ENCODE measurements at regions not wholly inside any gene's neighbourhood (a gene's known extent, or its start where the extent isn't known, plus 50 kb on each side); places are given as distances from the start of the nearest gene placed in this dataset.
"Not testable (repeated sequence)": the region's sequence is repeated elsewhere in the genome, so short reads cannot be mapped to it uniquely, and the experiment has no call there.

DNA sequence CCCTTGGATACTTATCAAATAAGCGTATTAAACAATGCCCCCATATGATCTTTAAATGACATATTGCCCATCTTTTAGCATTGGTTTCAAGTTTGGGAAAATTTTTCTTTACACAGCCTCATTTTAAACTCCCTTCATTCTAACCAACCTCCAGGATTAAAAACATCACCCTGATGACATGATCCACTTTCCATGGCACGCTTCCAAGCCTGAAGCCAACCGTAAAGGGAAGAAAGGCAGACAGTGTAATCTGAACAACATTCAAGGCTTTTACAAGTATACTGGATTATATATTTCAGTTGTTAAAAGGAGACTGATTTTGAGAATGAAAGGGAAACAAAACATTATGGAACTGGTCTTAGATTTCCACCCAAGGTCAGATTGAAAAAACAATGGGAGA lies 1721.9 kb downstream of the OLFM4 start:
- peaks cover 3% of the 10 kb centered on the region for H3K4me1 ChIP-seq (ENCODE audit: control insufficient read depth, insufficient read depth, low read length, poor library complexity, severe bottlenecking)
- 86% methylated on average over 1 of the region's 3 CpGs; no CpG with 5 or more reads in 1 of the 2 experiments for WGBS, 2 experiments (ENCODE audit: insufficient coverage in 2 of 2)

DNA sequence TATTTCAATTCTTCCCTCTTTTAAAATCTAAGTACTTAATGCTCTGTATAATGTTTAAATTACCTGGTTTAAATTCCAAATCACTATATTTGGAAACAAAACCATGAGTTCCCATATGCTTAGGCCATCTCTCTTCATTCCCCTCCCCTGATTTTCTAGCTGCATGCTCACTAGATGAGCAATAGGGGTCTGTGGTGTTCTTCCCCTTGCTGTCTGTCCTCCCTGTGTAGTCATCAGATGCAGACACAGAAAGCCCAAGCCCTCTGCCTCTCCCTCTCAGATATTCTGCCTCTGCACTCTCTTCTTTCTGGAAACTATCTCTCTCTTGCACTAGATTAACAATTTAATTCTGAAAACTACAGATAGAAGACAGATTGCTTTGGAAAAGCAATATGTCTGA lies 1730.2 kb downstream of the OLFM4 start:
- Histone ChIP-seq H3K4me3 (ENCODE audit: extremely low read depth, insufficient read depth, low read length, poor library complexity, severe bottlenecking) (no peak overlapping the region), H3K27ac (ENCODE audit: low read depth, low read length, severe bottlenecking) (no peak overlapping the region), H3K4me1 (ENCODE audit: control insufficient read depth, insufficient read depth, low read length, poor library complexity, severe bottlenecking) (no peaks in the 10 kb centered on the region), H3K36me3 (ENCODE audit: control insufficient read depth, insufficient read depth, low read length) (no peaks in the 10 kb centered on the region), H3K9me3 (ENCODE audit: control insufficient read depth, low read length) (no peaks in the 10 kb centered on the region)

More for the DNA sequence above, 1721.9 kb downstream of the OLFM4 start:
- Histone ChIP-seq H3K36me3 (ENCODE audit: control insufficient read depth, insufficient read depth, low read length) (no peaks in the 10 kb centered on the region), H3K9me3 (ENCODE audit: control insufficient read depth, low read length) (no peaks in the 10 kb centered on the region), H3K27ac (ENCODE audit: low read depth, low read length, severe bottlenecking) (no peak overlapping the region), H3K4me3 (ENCODE audit: extremely low read depth, insufficient read depth, low read length, poor library complexity, severe bottlenecking) (no peak overlapping the region)

- Histone ChIP-seq H3K9me3 (ENCODE audit: control insufficient read depth, low read length) (no peaks in the 10 kb centered on the region), H3K27ac (ENCODE audit: low read depth, low read length, severe bottlenecking) (no peak overlapping the region), H3K36me3 (ENCODE audit: control insufficient read depth, insufficient read depth, low read length) (no peaks in the 10 kb centered on the region), H3K4me3 (ENCODE audit: extremely low read depth, insufficient read depth, low read length, poor library complexity, severe bottlenecking) (no peak overlapping the region), H3K4me1 (ENCODE audit: control insufficient read depth, insufficient read depth, low read length, poor library complexity, severe bottlenecking) (no peaks in the 10 kb centered on the region)
- 82 to 88% methylated on average over 1 of the region's 2 CpGs for WGBS, 2 experiments (ENCODE audit: insufficient coverage in 2 of 2)
Observed at GRCh38 chr13:54768214-54768613, 1739.6 kb downstream of the OLFM4 start.

DNA sequence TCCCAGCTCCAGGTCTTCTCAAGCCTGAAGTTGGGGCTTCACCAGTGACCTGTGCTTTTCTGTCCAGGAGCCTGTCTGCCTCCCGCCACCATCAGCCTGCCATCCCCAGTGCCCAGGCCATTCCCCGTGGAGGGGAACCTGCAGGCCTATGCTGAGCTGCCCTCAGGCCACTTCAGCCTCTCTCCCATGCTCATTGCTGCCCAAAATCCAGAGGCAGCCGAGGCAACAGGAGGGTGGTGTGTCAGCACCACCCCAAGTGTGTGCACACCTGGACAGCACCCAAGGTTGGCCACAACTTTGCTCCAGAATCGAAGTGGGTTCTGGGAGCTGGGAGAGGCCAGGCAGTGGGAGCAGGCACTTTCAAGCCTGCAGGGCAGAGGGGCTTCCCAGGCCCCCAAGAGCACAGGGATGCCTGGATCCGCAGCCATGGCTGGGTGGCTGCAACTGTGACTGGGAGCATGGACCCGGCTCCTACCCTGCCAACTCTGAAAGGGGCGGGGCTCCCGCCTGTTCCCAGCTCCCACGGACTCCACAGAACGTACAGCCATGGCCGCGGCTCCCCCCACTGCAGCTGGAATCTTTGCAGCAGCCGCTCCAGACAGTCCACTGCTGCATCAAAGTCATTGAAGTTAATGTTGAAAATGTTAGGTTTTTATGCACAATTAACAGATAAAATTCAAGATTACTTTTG lies 1747.0 kb downstream of the OLFM4 start:
- Histone ChIP-seq H3K4me3 (ENCODE audit: extremely low read depth, insufficient read depth, low read length, poor library complexity, severe bottlenecking) (no peak overlapping the region), H3K27ac (ENCODE audit: low read depth, low read length, severe bottlenecking) (no peak overlapping the region), H3K36me3 (ENCODE audit: control insufficient read depth, insufficient read depth, low read length) (no peaks in the 10 kb centered on the region), H3K9me3 (ENCODE audit: control insufficient read depth, low read length) (no peaks in the 10 kb centered on the region), H3K4me1 (ENCODE audit: control insufficient read depth, insufficient read depth, low read length, poor library complexity, severe bottlenecking) (no peaks in the 10 kb centered on the region)
- WGBS, 2 experiments (ENCODE audit: insufficient coverage in 2 of 2) = 73 to 93% methylated on average over 5 to 12 of the region's 13 CpGs

DNA sequence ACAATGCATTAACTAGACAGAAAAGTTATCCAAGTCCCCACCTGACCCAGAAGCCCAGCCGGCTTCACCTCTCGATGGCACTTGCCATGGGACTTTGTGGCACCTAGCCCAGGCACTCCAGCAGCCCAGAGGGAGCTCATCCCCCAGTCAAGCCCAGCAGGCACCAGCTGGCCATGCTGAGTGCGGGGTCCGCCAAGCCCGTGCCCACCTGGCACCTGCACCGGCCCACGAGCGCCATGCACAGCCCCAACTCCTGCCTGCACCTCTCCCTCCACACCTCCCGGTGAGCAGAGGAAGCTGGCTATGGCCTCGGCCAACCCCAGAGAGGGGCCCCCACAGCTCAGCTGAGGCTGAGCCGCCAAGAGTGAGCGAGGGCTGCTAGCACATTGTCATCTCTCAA lies 1759.1 kb downstream of the OLFM4 start:
- 67% methylated on average over 3 of the region's 12 CpGs; no CpG with 5 or more reads in 1 of the 2 experiments for WGBS, 2 experiments (ENCODE audit: insufficient coverage in 2 of 2)
- Histone ChIP-seq H3K4me3 (ENCODE audit: extremely low read depth, insufficient read depth, low read length, poor library complexity, severe bottlenecking) (no peak overlapping the region), H3K27ac (ENCODE audit: low read depth, low read length, severe bottlenecking) (no peak overlapping the region), H3K4me1 (ENCODE audit: control insufficient read depth, insufficient read depth, low read length, poor library complexity, severe bottlenecking) (no peaks in the 10 kb centered on the region), H3K36me3 (ENCODE audit: control insufficient read depth, insufficient read depth, low read length) (no peaks in the 10 kb centered on the region), H3K9me3 (ENCODE audit: control insufficient read depth, low read length) (no peaks in the 10 kb centered on the region)

GRCh38 chr13:54799621-54800226 lies 1771.1 kb downstream of the OLFM4 start:
- Histone ChIP-seq H3K4me3 (ENCODE audit: extremely low read depth, insufficient read depth, low read length, poor library complexity, severe bottlenecking) (no peak overlapping the region), H3K27ac (ENCODE audit: low read depth, low read length, severe bottlenecking) (no peak overlapping the region), H3K36me3 (ENCODE audit: control insufficient read depth, insufficient read depth, low read length) (no peaks in the 10 kb centered on the region), H3K9me3 (ENCODE audit: control insufficient read depth, low read length) (no peaks in the 10 kb centered on the region), H3K4me1 (ENCODE audit: control insufficient read depth, insufficient read depth, low read length, poor library complexity, severe bottlenecking) (no peaks in the 10 kb centered on the region)
- WGBS, 2 experiments (ENCODE audit: insufficient coverage in 2 of 2) = 94 to 95% methylated on average over 30 to 31 of the region's 37 CpGs

GRCh38 chr13:54802226-54802625 lies 1773.6 kb downstream of the OLFM4 start:
- Histone ChIP-seq H3K4me3 (ENCODE audit: extremely low read depth, insufficient read depth, low read length, poor library complexity, severe bottlenecking) (no peak overlapping the region), H3K4me1 (ENCODE audit: control insufficient read depth, insufficient read depth, low read length, poor library complexity, severe bottlenecking) (no peaks in the 10 kb centered on the region), H3K9me3 (ENCODE audit: control insufficient read depth, low read length) (no peaks in the 10 kb centered on the region), H3K27ac (ENCODE audit: low read depth, low read length, severe bottlenecking) (no peak overlapping the region), H3K36me3 (ENCODE audit: control insufficient read depth, insufficient read depth, low read length) (no peaks in the 10 kb centered on the region)
- 88 to 94% methylated on average over 2 to 3 of the region's 4 CpGs for WGBS, 2 experiments (ENCODE audit: insufficient coverage in 2 of 2)

DNA sequence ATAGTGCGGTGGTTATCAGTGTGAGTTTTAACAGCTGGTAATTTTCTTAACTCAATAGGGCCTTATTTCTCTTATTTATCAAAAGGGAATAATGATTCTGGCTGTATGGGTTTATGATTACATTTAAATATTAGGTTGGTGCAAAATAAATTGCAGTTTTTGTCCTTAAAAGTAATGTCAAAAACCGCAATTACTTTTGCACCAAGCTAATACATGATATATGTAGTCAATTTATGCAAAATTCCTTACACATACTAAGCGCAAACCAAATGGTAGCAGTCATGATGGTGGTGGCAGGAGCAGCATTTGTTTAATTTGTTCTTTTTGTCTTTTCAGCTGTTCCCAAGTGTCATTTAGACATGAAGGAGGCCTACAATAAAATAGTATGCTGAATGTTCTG lies 1777.1 kb downstream of the OLFM4 start:
- H3K4me1 ChIP-seq (ENCODE audit: control insufficient read depth, insufficient read depth, low read length, poor library complexity, severe bottlenecking) = no peaks in the 10 kb centered on the region
- no peaks in the 10 kb centered on the region for H3K9me3 ChIP-seq (ENCODE audit: control insufficient read depth, low read length)
- H3K4me3 ChIP-seq (ENCODE audit: extremely low read depth, insufficient read depth, low read length, poor library complexity, severe bottlenecking) = no peak overlapping the region
- no peaks in the 10 kb centered on the region for H3K36me3 ChIP-seq (ENCODE audit: control insufficient read depth, insufficient read depth, low read length)
- WGBS, 2 experiments (ENCODE audit: insufficient coverage in 2 of 2) = no CpG with 5 or more reads among the region's 3 CpGs
- no peak overlapping the region for H3K27ac ChIP-seq (ENCODE audit: low read depth, low read length, severe bottlenecking)

- not testable (repeated sequence) for H3K27ac ChIP-seq (ENCODE audit: low read depth, low read length, severe bottlenecking); H3K4me1 ChIP-seq (ENCODE audit: control insufficient read depth, insufficient read depth, low read length, poor library complexity, severe bottlenecking); H3K36me3 ChIP-seq (ENCODE audit: control insufficient read depth, insufficient read depth, low read length); H3K9me3 ChIP-seq (ENCODE audit: control insufficient read depth, low read length); H3K4me3 ChIP-seq (ENCODE audit: extremely low read depth, insufficient read depth, low read length, poor library complexity, severe bottlenecking)
- 61 to 79% methylated on average over 2 to 4 of the region's 4 CpGs for WGBS, 2 experiments (ENCODE audit: insufficient coverage in 2 of 2)
Observed at GRCh38 chr13:54821938-54822470, 1793.4 kb downstream of the OLFM4 start.

GRCh38 chr13:54829391-54830068 lies 1800.9 kb downstream of the OLFM4 start:
- not testable (repeated sequence) for H3K4me3 ChIP-seq (ENCODE audit: extremely low read depth, insufficient read depth, low read length, poor library complexity, severe bottlenecking); H3K36me3 ChIP-seq (ENCODE audit: control insufficient read depth, insufficient read depth, low read length); H3K4me1 ChIP-seq (ENCODE audit: control insufficient read depth, insufficient read depth, low read length, poor library complexity, severe bottlenecking); H3K27ac ChIP-seq (ENCODE audit: low read depth, low read length, severe bottlenecking); H3K9me3 ChIP-seq (ENCODE audit: control insufficient read depth, low read length)
- 91 to 98% methylated on average over 19 to 22 of the region's 28 CpGs for WGBS, 2 experiments (ENCODE audit: insufficient coverage in 2 of 2)

DNA sequence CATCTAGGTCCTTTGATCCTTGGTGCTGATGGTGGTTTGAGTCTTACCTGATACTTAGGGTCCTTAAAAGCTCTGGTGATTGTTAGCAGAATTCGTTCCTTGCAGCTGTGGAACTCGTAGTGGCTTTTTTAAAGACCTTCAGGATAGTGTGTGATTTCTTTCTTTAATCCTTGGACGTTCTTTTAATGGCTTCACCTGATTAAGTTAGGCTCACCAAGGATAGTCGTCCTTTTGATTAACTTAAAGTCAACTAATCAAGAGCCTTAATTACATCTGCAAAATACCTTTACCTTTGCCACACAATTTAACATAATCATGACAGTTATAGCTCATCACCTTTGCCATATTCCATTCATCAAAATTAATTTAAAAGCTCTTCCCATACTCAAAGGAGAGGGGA lies 1807.7 kb downstream of the OLFM4 start:
- Histone ChIP-seq H3K36me3 (ENCODE audit: control insufficient read depth, insufficient read depth, low read length) (no peaks in the 10 kb centered on the region), H3K27ac (ENCODE audit: low read depth, low read length, severe bottlenecking) (no peak overlapping the region), H3K9me3 (ENCODE audit: control insufficient read depth, low read length) (no peaks in the 10 kb centered on the region), H3K4me1 (ENCODE audit: control insufficient read depth, insufficient read depth, low read length, poor library complexity, severe bottlenecking) (no peaks in the 10 kb centered on the region), H3K4me3 (ENCODE audit: extremely low read depth, insufficient read depth, low read length, poor library complexity, severe bottlenecking) (no peak overlapping the region)
- 87 to 92% methylated on average over 4 of the region's 4 CpGs for WGBS, 2 experiments (ENCODE audit: insufficient coverage in 2 of 2)

All from mesodermal cell (in vitro differentiated cells).